ENCODE measurements at regions not wholly inside any gene's neighbourhood (a gene's known extent, or its start where the extent isn't known, plus 50 kb on each side); places are given as distances from the start of the nearest gene placed in this dataset.

DNA sequence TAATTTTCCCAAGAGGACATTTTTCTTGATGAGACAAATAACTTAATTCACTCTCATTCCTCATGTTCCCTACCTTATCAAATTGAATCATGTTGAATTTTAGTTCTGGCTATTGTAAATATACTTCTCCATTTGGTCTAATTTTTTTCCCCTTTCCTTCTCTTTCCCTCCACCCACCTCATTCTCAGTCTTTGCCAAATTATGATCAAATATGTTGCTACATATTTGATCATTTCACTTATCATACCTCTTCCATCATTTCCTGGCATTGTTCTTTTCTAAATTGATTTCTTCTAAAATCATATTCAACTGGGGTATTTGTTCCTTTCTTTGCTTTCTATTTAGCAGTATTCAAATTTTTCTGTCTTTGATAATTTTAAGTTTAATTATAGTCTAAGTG is 52.3 kb downstream of the HDGFL1 start:
- H3K27ac Mint-ChIP-seq: no peak overlapping the region
- no peak for DNase-seq
- no peaks in the 10 kb centered on the region for H3K4me1 Mint-ChIP-seq
- no peak overlapping the region for H3K4me3 Mint-ChIP-seq
- no peaks in the 10 kb centered on the region for H3K36me3 Mint-ChIP-seq
- H3K27me3 Mint-ChIP-seq: no peaks in the 10 kb centered on the region
- peaks cover 9% of the 10 kb centered on the region for H3K9me3 Mint-ChIP-seq

DNA sequence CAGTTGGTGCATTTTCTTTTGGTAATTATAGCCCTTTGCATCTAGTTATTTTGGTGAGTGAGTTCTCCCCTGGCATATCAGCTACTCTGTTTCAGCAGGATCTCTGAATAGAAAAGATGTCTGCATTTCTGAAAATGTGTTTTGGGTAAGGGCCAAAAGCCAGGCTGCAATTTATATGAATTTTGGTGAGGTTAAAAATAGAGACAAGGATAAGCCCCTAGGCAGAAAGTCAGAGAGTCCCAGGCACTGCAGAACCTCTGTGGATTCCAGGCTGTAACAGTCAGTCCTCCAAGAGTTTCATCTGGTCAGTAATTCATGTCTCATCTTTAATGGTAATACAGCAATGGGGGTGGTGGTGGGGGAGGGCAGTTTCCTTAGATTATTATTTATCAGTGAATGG is 53.0 kb downstream of the HDGFL1 start:
- H3K36me3 Mint-ChIP-seq: no peaks in the 10 kb centered on the region
- H3K27ac Mint-ChIP-seq: no peak overlapping the region
- H3K4me3 Mint-ChIP-seq: no peak overlapping the region
- no peak for DNase-seq
- H3K27me3 Mint-ChIP-seq: no peaks in the 10 kb centered on the region
- H3K9me3 Mint-ChIP-seq: peaks cover 12% of the 10 kb centered on the region
- H3K4me1 Mint-ChIP-seq: no peaks in the 10 kb centered on the region

DNA sequence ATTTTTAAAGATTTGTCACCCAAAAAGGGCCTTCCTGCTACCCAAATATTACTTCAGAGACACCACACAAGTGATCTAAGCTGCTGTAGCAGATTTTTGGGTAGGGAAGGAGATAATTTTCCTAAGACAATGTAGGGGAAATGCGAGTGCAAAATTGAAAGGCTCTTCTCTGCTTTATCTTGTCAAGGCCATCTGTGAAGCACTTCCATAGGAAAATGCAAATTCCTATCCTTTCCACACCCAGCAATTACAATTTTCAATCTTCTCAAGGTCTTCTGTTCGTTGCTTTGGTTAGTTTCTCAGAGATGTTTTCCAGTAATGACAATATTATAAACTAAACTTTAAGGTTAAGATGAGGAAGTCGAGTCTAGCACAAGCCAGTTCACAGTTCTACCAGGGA is 53.4 kb downstream of the HDGFL1 start:
- H3K4me1 Mint-ChIP-seq: no peaks in the 10 kb centered on the region
- H3K36me3 Mint-ChIP-seq: no peaks in the 10 kb centered on the region
- no peak overlapping the region for H3K27ac Mint-ChIP-seq
- no peak overlapping the region for H3K4me3 Mint-ChIP-seq
- no peak for DNase-seq
- peaks cover 12% of the 10 kb centered on the region for H3K9me3 Mint-ChIP-seq
- H3K27me3 Mint-ChIP-seq: no peaks in the 10 kb centered on the region

DNA sequence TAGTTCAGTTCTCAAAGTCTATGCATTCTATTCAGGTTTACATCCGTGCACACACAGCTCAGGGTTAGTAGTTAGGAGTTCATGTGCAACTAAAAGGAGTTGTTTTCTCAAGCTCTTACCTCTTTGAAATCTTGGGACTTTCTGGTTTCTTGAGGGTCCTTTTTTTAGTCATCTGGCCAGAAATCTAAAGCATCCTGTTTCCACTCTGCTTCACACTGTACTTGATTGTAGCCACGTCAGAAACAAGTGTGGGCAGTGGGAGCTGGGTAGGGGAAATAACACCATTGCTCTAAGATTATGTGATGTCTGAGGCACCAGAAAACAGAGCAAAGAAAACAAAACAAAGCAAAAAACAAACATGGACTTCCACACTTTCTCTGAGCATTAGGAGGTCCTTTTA is 58.3 kb downstream of the HDGFL1 start:
- Mint-ChIP-seq H3K27me3 (peaks cover 3% of the 10 kb centered on the region), H3K27ac (no peak overlapping the region), H3K9me3 (peaks cover 6% of the 10 kb centered on the region), H3K36me3 (no peaks in the 10 kb centered on the region), H3K4me3 (no peak overlapping the region), H3K4me1 (no peaks in the 10 kb centered on the region)
- no peak for DNase-seq

DNA sequence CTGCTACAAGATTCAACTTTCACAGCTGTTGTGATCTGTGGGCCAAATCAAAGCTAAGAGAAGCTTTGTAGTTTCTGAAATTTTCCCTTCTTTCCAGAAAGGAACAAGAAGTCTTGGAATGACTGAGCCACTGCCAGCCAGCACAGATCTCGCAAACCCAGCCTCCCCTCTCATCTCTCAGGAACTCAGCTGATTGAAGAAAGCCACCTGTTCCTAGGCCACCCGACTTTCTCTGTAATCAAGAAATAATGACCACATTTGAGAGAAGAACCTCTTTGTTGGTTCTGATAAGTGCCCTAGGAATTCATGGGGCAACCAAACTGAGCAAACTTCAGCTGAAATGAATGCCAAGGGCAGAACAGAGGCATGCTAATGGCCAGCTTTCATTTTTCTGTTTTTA is 61.7 kb downstream of the HDGFL1 start:
- Mint-ChIP-seq H3K4me3 (no peak overlapping the region), H3K9me3 (peaks cover 6% of the 10 kb centered on the region), H3K4me1 (no peaks in the 10 kb centered on the region), H3K27me3 (peaks cover 6% of the 10 kb centered on the region), H3K27ac (no peak overlapping the region), H3K36me3 (no peaks in the 10 kb centered on the region)
- no peak for DNase-seq

DNA sequence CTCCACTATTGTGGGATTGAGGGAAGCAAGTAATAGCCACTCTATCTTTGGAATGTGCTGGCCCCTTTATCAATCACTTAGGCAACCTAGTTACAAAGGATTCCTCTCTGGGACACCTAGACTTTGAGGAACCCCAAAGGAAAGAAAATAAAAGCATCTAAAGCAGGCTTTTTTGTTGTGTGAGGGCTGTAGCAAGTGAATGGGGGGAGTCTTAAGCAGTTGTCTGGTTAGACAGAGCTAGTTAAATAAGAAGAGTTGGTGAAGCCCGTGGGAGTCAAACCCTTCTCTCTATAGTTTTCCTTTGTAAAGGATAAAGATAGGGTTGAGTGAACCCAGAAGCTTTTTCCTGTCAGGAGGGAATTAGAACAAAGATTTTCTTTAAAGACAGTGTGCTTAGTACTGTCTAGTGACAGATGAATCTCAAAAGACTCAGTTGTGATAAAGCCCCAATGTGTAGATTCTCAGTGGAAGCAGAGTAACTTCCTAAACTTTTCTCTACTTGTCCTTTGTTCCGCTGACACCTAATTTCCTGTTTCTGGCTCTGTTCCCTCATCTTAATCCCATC is 63.3 kb downstream of the HDGFL1 start:
- Mint-ChIP-seq H3K9me3 (no peaks in the 10 kb centered on the region), H3K36me3 (no peaks in the 10 kb centered on the region), H3K4me3 (no peak overlapping the region), H3K27me3 (peaks cover 6% of the 10 kb centered on the region), H3K27ac (no peak overlapping the region), H3K4me1 (no peaks in the 10 kb centered on the region)
- no peak for DNase-seq

DNA sequence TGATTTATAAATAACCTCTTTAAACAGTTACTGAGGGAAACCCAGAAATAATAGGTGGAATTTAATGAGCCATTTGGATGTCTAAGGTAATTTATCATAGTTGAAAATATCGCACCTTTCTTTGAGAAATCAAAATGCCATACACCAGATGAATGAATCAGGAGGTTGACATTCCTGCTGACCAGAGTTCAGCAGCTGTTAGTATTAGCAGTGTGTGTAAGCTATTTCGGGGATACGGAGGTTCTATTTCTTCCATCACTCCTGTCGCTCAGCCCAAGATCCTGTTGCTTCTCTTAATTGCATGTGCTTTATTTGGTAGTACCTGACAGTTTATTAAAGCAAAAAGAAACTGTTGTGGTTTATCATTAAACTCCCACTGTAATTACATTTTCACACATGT is 67.1 kb downstream of the HDGFL1 start:
- H3K36me3 Mint-ChIP-seq: no peaks in the 10 kb centered on the region
- H3K27me3 Mint-ChIP-seq: peaks cover 6% of the 10 kb centered on the region
- no peaks in the 10 kb centered on the region for H3K9me3 Mint-ChIP-seq
- H3K27ac Mint-ChIP-seq: no peak overlapping the region
- DNase-seq: no peak
- H3K4me3 Mint-ChIP-seq: no peak overlapping the region
- no peaks in the 10 kb centered on the region for H3K4me1 Mint-ChIP-seq

DNA sequence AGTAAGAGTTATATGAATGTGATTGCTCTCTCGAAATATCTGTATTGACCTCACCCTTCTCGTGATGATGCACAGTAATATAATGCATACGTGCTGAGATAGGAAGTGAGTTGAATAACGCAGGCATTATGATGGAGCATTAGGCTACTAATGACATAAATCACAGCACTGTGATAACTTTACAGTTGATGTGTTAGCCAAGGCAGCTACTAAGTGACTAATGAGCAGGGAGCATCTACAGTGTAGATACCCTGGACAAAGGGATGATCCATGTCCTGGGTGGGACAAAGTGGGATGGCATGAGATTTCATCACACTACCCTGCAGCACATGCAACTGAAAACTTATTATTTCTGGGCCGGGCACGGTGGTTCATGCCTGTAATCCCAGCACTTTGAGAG is 68.4 kb downstream of the HDGFL1 start:
- no peak overlapping the region for H3K27ac Mint-ChIP-seq
- H3K9me3 Mint-ChIP-seq: no peaks in the 10 kb centered on the region
- peaks cover 3% of the 10 kb centered on the region for H3K27me3 Mint-ChIP-seq
- no peak overlapping the region for H3K4me3 Mint-ChIP-seq
- no peaks in the 10 kb centered on the region for H3K4me1 Mint-ChIP-seq
- no peak for DNase-seq
- H3K36me3 Mint-ChIP-seq: no peaks in the 10 kb centered on the region

DNA sequence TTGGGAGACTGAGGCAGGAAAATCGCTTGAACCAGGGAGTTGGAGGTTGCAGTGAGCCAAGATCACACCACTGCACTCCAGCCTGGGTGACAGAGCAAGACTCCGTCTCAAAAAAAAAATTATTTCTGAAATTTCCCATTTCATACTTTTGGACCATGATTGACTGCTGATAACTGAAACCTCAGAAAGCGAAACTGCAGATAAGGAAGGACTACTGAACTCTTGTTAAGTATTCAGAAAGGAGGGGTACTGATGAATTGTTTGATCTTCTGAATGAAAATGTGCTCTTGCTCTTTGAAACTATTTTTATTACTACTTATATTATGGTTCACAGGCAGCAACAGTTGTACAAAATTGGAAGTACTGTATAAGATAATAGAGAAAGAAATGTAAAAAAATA is 69.0 kb downstream of the HDGFL1 start:
- Mint-ChIP-seq H3K36me3 (no peaks in the 10 kb centered on the region), H3K4me3 (no peak overlapping the region), H3K27ac (no peak overlapping the region), H3K9me3 (no peaks in the 10 kb centered on the region), H3K27me3 (peaks cover 3% of the 10 kb centered on the region), H3K4me1 (no peaks in the 10 kb centered on the region)
- no peak for DNase-seq

DNA sequence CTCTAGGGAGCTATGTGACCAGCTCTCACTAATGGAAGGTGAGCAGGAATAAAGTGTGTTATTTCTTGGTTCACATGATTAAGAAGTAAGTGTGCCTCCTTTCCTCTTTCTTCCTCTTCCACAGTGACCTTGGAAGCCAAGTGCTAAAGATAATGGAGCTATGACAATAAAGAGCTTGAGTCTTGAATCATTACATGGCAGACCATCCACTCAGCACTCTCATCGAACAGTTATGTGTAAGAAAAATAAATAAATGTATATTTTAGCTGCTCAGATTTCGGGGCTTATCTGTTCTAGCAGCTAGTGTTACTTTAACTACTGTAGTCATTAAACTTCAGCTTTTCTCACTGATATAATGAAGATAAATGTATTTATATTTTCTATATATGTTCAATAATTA is 72.9 kb downstream of the HDGFL1 start:
- H3K27ac Mint-ChIP-seq: no peak overlapping the region
- H3K4me3 Mint-ChIP-seq: no peak overlapping the region

DNA sequence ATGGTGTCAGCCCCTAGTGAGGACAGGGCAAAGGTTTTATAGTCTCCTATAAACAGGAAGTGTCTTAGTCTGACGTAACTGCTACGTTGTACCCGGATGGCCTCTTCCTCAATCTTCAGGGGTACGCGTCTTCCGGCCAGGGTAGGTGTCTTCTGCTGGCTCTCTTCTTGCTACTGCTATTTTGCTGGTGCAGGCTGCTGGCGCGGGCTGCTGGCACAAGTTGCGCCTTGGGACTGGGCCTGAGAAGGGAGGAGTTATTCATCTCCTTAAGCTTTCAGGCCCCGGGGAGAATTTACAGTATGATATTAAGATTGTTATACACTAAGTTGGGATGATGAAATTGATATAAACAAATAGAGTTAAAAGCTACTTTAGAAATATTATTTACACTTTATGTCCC is 74.4 kb downstream of the HDGFL1 start:
- Mint-ChIP-seq H3K4me3 (no peak overlapping the region), H3K36me3 (no peaks in the 10 kb centered on the region), H3K4me1 (no peaks in the 10 kb centered on the region), H3K27ac (no peak overlapping the region), H3K9me3 (no peaks in the 10 kb centered on the region), H3K27me3 (no peaks in the 10 kb centered on the region)
- no peak for DNase-seq

More for the DNA sequence above, 72.9 kb downstream of the HDGFL1 start:
- H3K27me3 Mint-ChIP-seq: no peaks in the 10 kb centered on the region
- no peaks in the 10 kb centered on the region for H3K36me3 Mint-ChIP-seq
- H3K9me3 Mint-ChIP-seq: no peaks in the 10 kb centered on the region
- DNase-seq: no peak
- H3K4me1 Mint-ChIP-seq: no peaks in the 10 kb centered on the region

DNA sequence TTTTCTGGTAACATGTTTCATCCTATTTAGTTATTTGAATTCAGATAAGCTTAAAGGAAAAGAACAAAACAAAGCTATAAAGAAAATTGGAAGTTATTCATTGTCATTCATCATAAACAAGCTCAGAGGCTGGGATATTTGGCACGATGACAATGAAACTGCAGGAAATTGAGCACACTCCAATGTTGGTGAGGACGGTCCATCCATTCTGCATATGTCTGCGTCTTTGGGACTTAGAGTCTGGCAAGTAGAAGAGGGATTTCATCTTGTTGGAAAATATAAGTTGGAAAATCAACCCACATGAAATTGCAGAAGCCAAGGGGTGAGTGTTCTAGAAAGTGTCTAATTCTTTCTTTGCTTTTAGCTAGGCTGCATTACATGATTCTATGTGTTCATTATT is 78.4 kb downstream of the HDGFL1 start:
- DNase-seq: no peak
- Mint-ChIP-seq H3K9me3 (no peaks in the 10 kb centered on the region), H3K27ac (no peak overlapping the region), H3K36me3 (no peaks in the 10 kb centered on the region), H3K4me1 (no peaks in the 10 kb centered on the region), H3K4me3 (no peak overlapping the region), H3K27me3 (no peaks in the 10 kb centered on the region)

DNA sequence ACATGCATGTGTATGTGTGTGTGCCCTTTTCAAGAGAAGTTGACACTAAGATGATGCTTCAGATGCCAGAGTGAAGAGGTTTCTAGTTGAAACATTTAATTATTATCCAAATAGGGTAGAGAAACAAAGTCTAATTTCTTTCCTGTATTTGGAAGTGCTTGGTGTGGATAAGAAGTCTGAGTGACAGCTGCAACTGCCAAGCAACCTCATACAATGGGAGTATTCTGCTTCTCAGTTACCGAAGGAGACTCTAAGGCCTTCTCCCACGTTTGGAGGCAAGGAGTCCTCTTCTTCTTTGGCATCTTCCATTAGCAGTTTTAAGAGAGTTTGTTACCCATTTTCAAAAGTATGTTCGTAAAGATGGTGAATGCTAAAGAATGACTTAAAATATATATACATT is 82.4 kb downstream of the HDGFL1 start:
- H3K4me1 Mint-ChIP-seq: no peaks in the 10 kb centered on the region

DNA sequence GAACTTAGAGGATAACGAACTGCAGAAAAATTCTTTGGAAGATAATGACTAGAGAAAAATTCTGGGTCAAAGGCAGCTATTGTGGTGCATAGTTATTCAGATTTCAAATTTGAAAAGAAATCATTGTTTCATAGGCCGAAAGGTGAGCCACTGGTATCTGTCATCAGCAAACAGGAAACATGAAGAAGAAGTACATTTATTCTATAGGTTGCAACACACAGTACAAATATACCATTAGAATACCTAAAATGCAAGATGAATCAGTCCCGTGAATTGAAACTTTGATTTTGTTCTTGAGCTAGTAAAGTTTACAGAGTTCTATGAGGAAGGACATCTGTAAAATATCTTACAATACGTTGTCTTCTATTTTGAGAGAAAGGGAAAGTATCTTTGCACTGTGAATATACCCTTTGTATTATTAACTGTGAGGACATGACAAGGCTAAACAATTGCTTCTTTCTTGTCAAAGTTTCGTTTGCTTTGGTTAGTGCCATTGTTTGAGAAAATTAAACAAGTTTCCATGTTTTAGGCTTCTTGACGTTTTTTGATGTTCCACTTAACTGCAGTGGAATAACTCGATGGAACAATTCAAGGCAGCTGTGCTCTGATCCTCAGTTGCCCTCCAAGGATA is 84.7 kb downstream of the HDGFL1 start:
- no peak overlapping the region for H3K27ac Mint-ChIP-seq

More for the DNA sequence above, 82.4 kb downstream of the HDGFL1 start:
- Mint-ChIP-seq H3K27me3 (no peaks in the 10 kb centered on the region), H3K9me3 (no peaks in the 10 kb centered on the region), H3K4me3 (no peak overlapping the region), H3K27ac (no peak overlapping the region), H3K36me3 (no peaks in the 10 kb centered on the region)
- no peak for DNase-seq

DNA sequence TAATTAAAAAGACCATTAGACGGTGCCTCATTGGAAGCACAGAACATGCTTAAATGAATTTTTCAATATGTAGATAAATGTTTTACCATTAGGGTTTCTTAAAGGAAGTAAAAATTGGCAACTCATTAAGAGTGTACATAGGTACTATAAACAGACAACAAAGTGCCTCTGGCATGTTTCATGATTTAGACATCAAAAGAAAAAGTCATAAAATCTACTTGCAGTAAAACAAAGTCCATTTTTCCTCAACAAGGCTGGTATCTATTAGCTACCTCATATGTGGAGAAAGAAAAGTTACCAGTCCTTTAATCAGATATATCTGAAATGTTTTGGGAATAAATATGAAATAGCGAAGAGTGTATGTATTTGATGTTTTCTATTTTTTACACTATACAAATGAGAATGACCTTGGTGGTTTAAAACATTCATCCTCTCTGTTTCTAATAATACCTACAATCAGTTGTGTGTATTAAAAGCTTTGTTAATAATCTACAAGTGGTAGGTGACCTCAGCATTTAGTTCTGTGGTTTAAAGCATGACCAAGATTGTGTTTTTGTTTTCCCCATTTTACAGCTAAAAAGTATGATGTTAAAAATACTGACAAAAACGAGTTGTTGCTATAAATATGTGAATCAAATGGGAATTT is 87.5 kb downstream of the HDGFL1 start:
- DNase-seq: no peak
- Mint-ChIP-seq H3K27ac (no peak overlapping the region), H3K4me1 (no peaks in the 10 kb centered on the region), H3K27me3 (no peaks in the 10 kb centered on the region), H3K9me3 (no peaks in the 10 kb centered on the region), H3K36me3 (no peaks in the 10 kb centered on the region), H3K4me3 (no peak overlapping the region)

More for the DNA sequence above, 84.7 kb downstream of the HDGFL1 start:
- H3K4me3 Mint-ChIP-seq: no peak overlapping the region
- H3K27me3 Mint-ChIP-seq: no peaks in the 10 kb centered on the region
- H3K9me3 Mint-ChIP-seq: no peaks in the 10 kb centered on the region
- H3K4me1 Mint-ChIP-seq: no peaks in the 10 kb centered on the region
- DNase-seq: no peak
- H3K36me3 Mint-ChIP-seq: no peaks in the 10 kb centered on the region

DNA sequence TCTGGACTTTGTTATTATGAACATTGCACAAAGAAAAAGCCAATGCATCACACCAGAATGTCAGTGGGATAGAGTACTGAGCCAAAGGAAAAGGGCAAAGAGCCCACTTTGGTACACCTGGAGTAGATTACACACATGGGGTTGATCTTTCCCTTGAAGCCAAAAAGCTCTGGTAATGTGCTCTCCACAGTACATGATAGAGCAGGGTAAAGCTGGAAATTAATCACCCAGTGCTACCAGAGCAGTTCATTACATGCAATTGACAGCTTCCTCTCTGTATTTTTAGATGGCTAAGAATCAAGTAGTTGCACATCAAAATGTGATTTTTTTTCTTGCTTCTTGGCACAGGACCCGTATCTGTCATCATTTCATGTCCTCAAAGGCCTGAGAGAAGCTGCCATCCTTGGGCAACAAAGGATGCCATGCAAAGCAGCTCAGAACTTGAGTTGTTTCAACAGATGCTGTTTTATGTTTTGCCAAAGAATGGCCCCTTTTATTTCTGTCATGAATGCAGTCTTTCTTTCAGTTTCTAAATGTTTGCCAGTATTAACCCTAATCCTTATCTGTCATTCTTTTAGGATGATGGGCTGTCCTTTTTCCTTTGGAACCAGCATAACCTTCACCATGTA is 88.1 kb downstream of the HDGFL1 start:
- Mint-ChIP-seq H3K4me1 (no peaks in the 10 kb centered on the region), H3K36me3 (no peaks in the 10 kb centered on the region), H3K4me3 (no peak overlapping the region), H3K27me3 (no peaks in the 10 kb centered on the region), H3K27ac (no peak overlapping the region), H3K9me3 (no peaks in the 10 kb centered on the region)
- DNase-seq: no peak

All from activated naive CD8-positive, alpha-beta T cell treated with anti-CD3 and anti-CD28 coated beads for 36 hours (primary cell).